Transverse colon (tissue), 4 donors: ENCODE measurements at regions not wholly inside any gene's neighbourhood (a gene's known extent, or its start where the extent isn't known, plus 50 kb on each side); places are given as distances from the start of the nearest gene placed in this dataset.

Experiments
- CTCF ChIP-seq, 5 experiments: fragments of 200-600 bp in 3 of 5; fragments of 450-650 bp in 2 of 5; sonication (generic) in 3 of 5; IDR thresholded peaks; 1 replicate in 2 of 5; 2 replicates in 3 of 5; pipeline ENCODE4 v1.5.1; 2016 to 2017; ENCODE audit warnings: antibody characterized with exemption in 5 of 5, inconsistent platforms in 3 of 5, mild to moderate bottlenecking in 2 of 5, moderate library complexity in 1 of 5
- EP300 ChIP-seq: sonication (generic); formaldehyde crosslinking; IDR thresholded peaks from one replicate; pipeline ENCODE4 v1.6.1; 2017; ENCODE audit warnings: antibody characterized with exemption, low read depth
- POLR2A ChIP-seq: fragments of 450-650 bp; IDR thresholded peaks from one replicate; pipeline ENCODE4 v1.6.1; 2016; ENCODE audit warnings: antibody characterized with exemption, mild to moderate bottlenecking, moderate library complexity
- POLR2AphosphoS5 ChIP-seq, 3 donors: sonication (generic); formaldehyde crosslinking; IDR thresholded peaks; one replicate each; pipeline ENCODE4 v1.6.1; 2016; ENCODE audit warnings: antibody characterized with exemption in 3 of 3

DNA sequence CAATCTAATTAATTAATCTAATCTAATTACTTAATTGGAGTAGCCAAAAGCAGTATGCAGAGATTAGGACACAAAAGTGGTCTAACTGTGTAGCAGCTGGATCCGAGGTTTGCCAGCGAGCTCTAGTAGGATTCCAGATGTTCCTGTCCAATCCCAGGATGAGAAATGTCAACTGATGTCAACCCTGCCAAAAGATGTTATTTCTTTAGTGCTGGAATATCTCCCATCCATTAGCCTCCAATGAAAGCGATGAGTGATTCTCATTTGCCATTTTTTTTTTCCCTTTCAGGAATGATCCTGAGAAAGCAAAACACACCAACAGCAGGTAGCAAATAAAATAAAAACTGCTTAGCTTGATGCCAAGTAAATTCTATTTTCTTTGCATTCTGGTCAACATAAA, 372.9 kb downstream of the STIM2 start:
- TF ChIP-seq POLR2A (no peak), CTCF (IDR thresholded peaks at IDR 0.05) (no peak), POLR2AphosphoS5 (IDR thresholded peaks at IDR 0.05) (no peak), EP300 (no peak)
